BLaER1 treated with 17β-estradiol and CSF1 and Interleukin-3, amounts not matched to agents 10 nM and 100 nM (cell line): ENCODE measurements at regions not wholly inside any gene's neighbourhood (a gene's known extent, or its start where the extent isn't known, plus 50 kb on each side); places are given as distances from the start of the nearest gene placed in this dataset.

Experiments
- H3K27ac ChIP-seq, 11 experiments: shearing (Covaris generic); formaldehyde crosslinking; 2 replicates each; pipeline ENCODE4 v1.8.1; 2022
- H3K27me3 ChIP-seq, 11 experiments: shearing (Covaris generic); formaldehyde crosslinking; 2 replicates each; pipeline ENCODE4 v1.8.1; 2022
- H3K36me3 ChIP-seq, 11 experiments: shearing (Covaris generic); formaldehyde crosslinking; 2 replicates each; pipeline ENCODE4 v1.8.1; 2022
- H3K4me1 ChIP-seq, 10 experiments: shearing (Covaris generic); formaldehyde crosslinking; 2 replicates each; pipeline ENCODE4 v1.8.1; 2022
- H3K4me2 ChIP-seq, 11 experiments: shearing (Covaris generic); formaldehyde crosslinking; 2 replicates each; pipeline ENCODE4 v1.8.1; 2022
- H3K4me3 ChIP-seq, 10 experiments: shearing (Covaris generic); formaldehyde crosslinking; 2 replicates each; pipeline ENCODE4 v1.8.1; 2022
- H3K9ac ChIP-seq, 11 experiments: shearing (Covaris generic); formaldehyde crosslinking; 2 replicates each; pipeline ENCODE4 v1.8.1; 2022
- H3K9me3 ChIP-seq, 11 experiments: shearing (Covaris generic); formaldehyde crosslinking; replicated peaks in 1 of 11; 2 replicates each; pipeline ENCODE4 v1.8.1; 2022
- H4K20me1 ChIP-seq, 11 experiments: shearing (Covaris generic); formaldehyde crosslinking; 2 replicates each; pipeline ENCODE4 v1.8.1; 2022
- Cebpa-rat ChIP-seq, 11 experiments: shearing (Covaris generic); IDR thresholded peaks; 2 replicates each; pipeline ENCODE4 v1.8.1; 2022

GRCh38 chr1:200279810-200280411 lies 129.9 kb downstream of the ZNF281 start:
- Histone ChIP-seq H3K9ac (no peak overlapping the region), H3K27me3 (no peaks in the 10 kb centered on the region), H3K4me1 (peaks cover 0 to 8% (median 5%) of the 10 kb centered on the region in 10 experiments; a peak in 4 of 20 replicates), H3K36me3 (no peaks in the 10 kb centered on the region), H3K4me2 (no peak overlapping the region), H4K20me1 (no peaks in the 10 kb centered on the region), H3K9me3 (peaks cover 11 to 21% (median 18%) of the 10 kb centered on the region in 11 experiments; a peak in 20 of 22 replicates), H3K4me3 (no peak overlapping the region), H3K27ac (no peak overlapping the region)
- TF ChIP-seq Cebpa-rat (IDR thresholded peaks at IDR 0.05): no peak

- Histone ChIP-seq H4K20me1 (no peaks in the 10 kb centered on the region), H3K4me1 (no peaks in the 10 kb centered on the region), H3K9me3 (peaks cover 9 to 13% (median 12%) of the 10 kb centered on the region in 11 experiments; a peak in 20 of 22 replicates), H3K27ac (no peak overlapping the region), H3K9ac (no peak overlapping the region), H3K4me3 (no peak overlapping the region), H3K4me2 (no peak overlapping the region), H3K36me3 (no peaks in the 10 kb centered on the region), H3K27me3 (no peaks in the 10 kb centered on the region)
- TF ChIP-seq Cebpa-rat (IDR thresholded peaks at IDR 0.05): no peak
These were observed 133.9 kb downstream of the ZNF281 start for GRCh38 chr1:200275816-200276453.

- H3K4me1 ChIP-seq: no peaks in the 10 kb centered on the region
- H3K4me3 ChIP-seq: no peak overlapping the region
- no peak for TF ChIP-seq Cebpa-rat (IDR thresholded peaks at IDR 0.05)
- no peaks in the 10 kb centered on the region for H4K20me1 ChIP-seq
- no peaks in the 10 kb centered on the region for H3K27me3 ChIP-seq
- peaks cover 4 to 10% (median 8%) of the 10 kb centered on the region in 11 experiments; a peak in 18 of 22 replicates for H3K9me3 ChIP-seq
- H3K4me2 ChIP-seq: no peak overlapping the region
- no peak overlapping the region for H3K9ac ChIP-seq
- no peaks in the 10 kb centered on the region for H3K36me3 ChIP-seq
- H3K27ac ChIP-seq: no peak overlapping the region
These were observed 134.4 kb downstream of the ZNF281 start for GRCh38 chr1:200275415-200275814.

GRCh38 chr1:200274116-200274515 lies 135.7 kb downstream of the ZNF281 start:
- Histone ChIP-seq H3K9me3 (peaks cover 0 to 6% (median 0%) of the 10 kb centered on the region in 11 experiments; a peak in 1 of 22 replicates), H3K36me3 (no peaks in the 10 kb centered on the region), H3K4me3 (no peak overlapping the region), H3K27ac (no peak overlapping the region), H3K9ac (no peak overlapping the region), H4K20me1 (no peaks in the 10 kb centered on the region), H3K4me2 (no peak overlapping the region), H3K4me1 (no peaks in the 10 kb centered on the region), H3K27me3 (no peaks in the 10 kb centered on the region)
- no peak for TF ChIP-seq Cebpa-rat (IDR thresholded peaks at IDR 0.05)

GRCh38 chr1:200272481-200273068 lies 137.3 kb downstream of the ZNF281 start:
- Histone ChIP-seq H3K9ac (no peak overlapping the region), H3K4me1 (no peaks in the 10 kb centered on the region), H3K4me3 (no peak overlapping the region), H3K27ac (no peak overlapping the region), H3K36me3 (no peaks in the 10 kb centered on the region), H4K20me1 (no peaks in the 10 kb centered on the region), H3K4me2 (no peak overlapping the region), H3K9me3 (no peaks in the 10 kb centered on the region), H3K27me3 (no peaks in the 10 kb centered on the region)
- no peak for TF ChIP-seq Cebpa-rat (IDR thresholded peaks at IDR 0.05)

- no peaks in the 10 kb centered on the region for H4K20me1 ChIP-seq
- H3K9ac ChIP-seq: no peak overlapping the region
- TF ChIP-seq Cebpa-rat (IDR thresholded peaks at IDR 0.05): no peak
- peaks cover 0 to 9% (median 0%) of the 10 kb centered on the region in 10 experiments; a peak in 5 of 20 replicates for H3K4me1 ChIP-seq
- no peak overlapping the region for H3K4me2 ChIP-seq
- no peaks in the 10 kb centered on the region for H3K9me3 ChIP-seq
- H3K36me3 ChIP-seq: no peaks in the 10 kb centered on the region
- no peak overlapping the region for H3K27ac ChIP-seq
- H3K27me3 ChIP-seq: no peaks in the 10 kb centered on the region
- H3K4me3 ChIP-seq: no peak overlapping the region
These were observed 140.6 kb downstream of the ZNF281 start for GRCh38 chr1:200269256-200269655.

- no peak for TF ChIP-seq Cebpa-rat (IDR thresholded peaks at IDR 0.05)
- H3K4me2 ChIP-seq: no peak overlapping the region
- H3K4me1 ChIP-seq: peaks cover 0 to 9% (median 0%) of the 10 kb centered on the region in 10 experiments; a peak in 5 of 20 replicates
These were observed 141.9 kb downstream of the ZNF281 start for GRCh38 chr1:200267937-200268336.

GRCh38 chr1:200267458-200267857 lies 142.4 kb downstream of the ZNF281 start:
- no peak overlapping the region for H3K9ac ChIP-seq
- H3K27me3 ChIP-seq: no peaks in the 10 kb centered on the region
- no peak overlapping the region for H3K27ac ChIP-seq
- H3K36me3 ChIP-seq: no peaks in the 10 kb centered on the region
- H3K9me3 ChIP-seq: no peaks in the 10 kb centered on the region
- no peak overlapping the region for H3K4me3 ChIP-seq
- peaks cover 0 to 9% (median 0%) of the 10 kb centered on the region in 10 experiments; a peak in 5 of 20 replicates for H3K4me1 ChIP-seq
- no peaks in the 10 kb centered on the region for H4K20me1 ChIP-seq
- no peak overlapping the region for H3K4me2 ChIP-seq
- TF ChIP-seq Cebpa-rat (IDR thresholded peaks at IDR 0.05): 0 out of 22 replicates have a peak, but pooled peaks of 1 of the 11 experiments have one; percentile 10

More at GRCh38 chr1:200267937-200268336, 141.9 kb downstream of the ZNF281 start:
- Histone ChIP-seq H3K27ac (no peak overlapping the region), H3K36me3 (no peaks in the 10 kb centered on the region), H4K20me1 (no peaks in the 10 kb centered on the region), H3K27me3 (no peaks in the 10 kb centered on the region), H3K9ac (no peak overlapping the region), H3K4me3 (no peak overlapping the region), H3K9me3 (no peaks in the 10 kb centered on the region)

- Histone ChIP-seq H3K9me3 (no peaks in the 10 kb centered on the region), H3K27me3 (no peaks in the 10 kb centered on the region), H3K4me3 (no peak overlapping the region), H4K20me1 (no peaks in the 10 kb centered on the region), H3K9ac (no peak overlapping the region), H3K4me1 (peaks cover 0 to 9% (median 0%) of the 10 kb centered on the region in 10 experiments; a peak in 5 of 20 replicates), H3K4me2 (no peak overlapping the region), H3K27ac (no peak overlapping the region), H3K36me3 (no peaks in the 10 kb centered on the region)
- TF ChIP-seq Cebpa-rat (IDR thresholded peaks at IDR 0.05): no peak
These were observed 143.0 kb downstream of the ZNF281 start for GRCh38 chr1:200266871-200267270.
